ENCODE measurements at regions not wholly inside any gene's neighbourhood (a gene's known extent, or its start where the extent isn't known, plus 50 kb on each side); places are given as distances from the start of the nearest gene placed in this dataset.
"Not testable (repeated sequence)": the region's sequence is repeated elsewhere in the genome, so short reads cannot be mapped to it uniquely, and the experiment has no call there.

DNA sequence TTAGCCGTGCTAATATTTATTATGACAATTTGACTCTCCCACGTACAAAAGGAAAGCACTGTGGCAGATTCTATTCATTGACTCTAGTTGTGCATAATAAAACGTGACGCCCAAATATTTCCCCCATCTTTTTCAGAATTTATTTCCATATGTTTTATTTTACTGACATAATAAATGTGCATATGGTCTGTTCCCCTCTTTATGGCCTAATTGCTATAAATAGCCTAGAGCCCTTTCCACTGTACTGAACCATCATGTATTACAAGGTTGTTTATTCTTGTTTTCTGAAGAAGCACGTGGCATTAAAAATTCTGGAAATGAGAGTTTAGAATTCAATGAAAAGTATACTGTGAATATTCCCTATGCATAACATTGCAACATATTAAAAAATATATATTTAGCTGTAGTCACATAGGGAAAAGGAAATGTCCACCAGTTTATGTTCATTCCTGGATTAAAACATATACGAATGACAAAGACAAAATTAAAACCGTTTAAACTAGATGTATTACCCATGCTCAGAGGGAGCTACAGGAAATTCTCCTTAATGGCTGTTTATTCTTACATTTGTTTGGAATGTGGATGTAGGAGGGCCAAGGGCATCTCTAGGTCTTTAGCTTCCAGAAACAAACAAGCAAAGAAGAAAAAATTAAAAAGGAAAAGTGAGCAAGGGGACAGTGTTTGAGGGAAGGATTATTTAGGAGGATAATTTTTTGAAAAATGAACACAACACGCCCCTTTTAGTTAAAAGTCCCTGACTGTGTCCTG lies 122.1 kb upstream of the MMADHC start:
- no peak for DNase-seq (ENCODE audit: low spot score)

DNA sequence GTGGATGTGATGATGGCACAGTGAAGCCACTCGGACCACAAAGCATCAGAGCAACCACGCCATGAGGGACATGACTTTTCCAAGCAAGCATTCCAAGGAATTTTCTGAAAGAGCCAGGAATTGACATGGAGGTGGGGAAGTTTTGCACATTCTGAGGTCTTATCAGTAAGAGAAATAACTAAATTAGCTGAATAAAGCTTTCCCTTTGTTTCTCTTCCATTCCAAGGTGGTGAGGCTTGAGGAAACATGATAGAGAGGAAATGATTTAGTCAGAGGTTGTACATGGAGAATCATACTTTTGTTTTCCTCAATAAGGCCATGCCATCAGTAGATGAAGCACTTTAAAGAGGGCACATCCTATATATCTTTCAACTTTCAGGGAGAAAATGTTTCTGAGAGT lies 115.7 kb upstream of the MMADHC start:
- DNase-seq (ENCODE audit: low spot score), result no peak

DNA sequence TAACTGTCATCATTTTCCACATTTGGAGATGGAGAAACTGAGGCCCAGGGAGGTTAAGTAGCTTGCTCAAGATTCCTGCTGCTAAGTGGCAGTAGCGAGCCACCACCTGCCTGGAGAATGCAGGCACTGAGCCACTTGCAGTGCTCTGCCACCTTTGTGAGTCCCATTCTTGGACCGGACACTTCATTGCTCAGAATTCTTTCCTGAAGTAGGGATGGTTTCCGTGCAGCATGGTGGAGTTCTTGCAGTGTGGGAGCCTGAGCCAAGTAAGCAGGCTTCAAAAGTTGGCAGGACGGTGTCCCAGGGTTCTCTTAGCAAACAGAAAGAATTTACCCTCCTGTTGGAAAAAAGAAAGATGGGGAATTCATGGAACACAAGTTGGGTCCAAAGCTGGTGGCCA lies 115.0 kb upstream of the MMADHC start:
- DNase-seq (ENCODE audit: low spot score), result no peak

DNA sequence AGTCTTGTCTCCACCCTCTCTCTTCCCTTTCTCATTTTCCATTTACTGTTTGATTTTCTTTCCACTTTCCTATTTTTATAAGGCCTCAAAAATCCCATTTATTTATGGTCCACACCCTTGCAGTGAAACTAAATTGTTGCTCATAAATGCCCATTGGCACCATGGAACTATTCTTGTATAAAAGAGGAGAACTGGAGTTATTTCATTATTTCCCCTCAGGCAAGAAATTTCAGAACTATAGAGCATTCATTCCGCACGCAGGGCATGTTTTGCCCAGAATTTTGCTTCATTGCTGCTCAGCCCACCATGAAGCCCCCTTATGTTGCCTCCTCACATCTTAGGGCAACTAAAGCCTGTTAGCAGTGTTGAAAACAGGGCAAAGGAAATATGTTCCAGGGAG lies 113.7 kb upstream of the MMADHC start:
- DNase-seq (ENCODE audit: low spot score), result no peak

DNA sequence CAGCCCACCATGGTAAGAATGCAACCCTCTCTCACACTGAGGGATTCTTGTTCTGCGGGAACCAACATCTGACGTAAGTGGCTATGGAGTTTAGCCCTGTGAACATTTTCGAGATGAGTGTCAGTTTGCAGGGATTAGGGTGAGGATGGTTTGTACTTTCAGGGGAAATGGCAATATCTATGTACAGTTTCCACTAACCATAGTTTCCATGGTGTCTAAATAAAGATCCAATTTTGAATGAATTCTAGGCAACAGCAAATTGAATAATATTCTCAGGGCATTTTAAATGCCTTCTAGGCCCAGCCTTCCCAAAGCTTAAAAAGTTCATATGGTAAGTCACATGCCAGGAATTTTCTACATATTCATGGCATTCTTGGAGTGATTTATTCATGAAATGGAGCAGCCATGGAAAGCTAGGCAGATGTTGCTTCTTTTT lies 105.4 kb upstream of the MMADHC start:
- no peak for DNase-seq (ENCODE audit: low spot score)

DNA sequence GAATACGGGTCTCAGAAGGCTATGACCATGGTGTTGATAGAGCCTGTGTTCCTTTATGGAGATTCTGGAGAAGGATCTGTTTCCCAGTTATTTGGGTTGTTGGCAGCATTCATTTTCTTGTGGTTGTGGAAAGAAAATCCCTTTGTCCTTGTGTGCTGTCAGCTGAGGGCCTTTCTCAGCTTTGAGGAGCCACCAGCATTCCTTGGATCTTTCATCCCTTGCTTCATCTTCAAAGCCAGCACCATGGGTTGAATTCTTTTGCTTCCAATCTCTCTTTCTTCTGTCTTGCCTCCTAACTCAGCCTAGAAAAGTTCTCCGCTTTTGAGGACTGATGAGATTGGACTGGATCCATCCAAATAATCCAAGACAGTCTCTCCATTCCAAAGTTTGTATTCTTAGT lies 103.2 kb upstream of the MMADHC start:
- no peak for DNase-seq (ENCODE audit: low spot score)

DNA sequence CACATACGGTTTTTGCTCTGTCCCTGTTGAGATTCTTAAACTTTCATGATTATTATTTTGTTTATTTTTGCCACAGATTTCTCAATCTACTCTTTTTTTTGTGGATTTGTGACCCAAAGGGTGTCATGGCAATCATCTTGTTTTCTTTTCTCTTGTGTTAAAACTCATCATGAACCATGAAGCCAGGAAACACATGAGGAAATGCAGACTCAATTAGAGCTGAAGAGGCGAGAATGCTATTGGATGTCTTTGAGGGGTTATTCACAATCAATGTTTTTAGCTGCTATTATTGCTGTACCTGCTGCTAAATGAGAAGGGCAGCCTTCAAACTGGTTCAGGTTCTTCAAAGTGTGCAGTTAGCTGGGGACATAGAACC lies 99.5 kb upstream of the MMADHC start:
- DNase-seq (ENCODE audit: low spot score), result no peak

DNA sequence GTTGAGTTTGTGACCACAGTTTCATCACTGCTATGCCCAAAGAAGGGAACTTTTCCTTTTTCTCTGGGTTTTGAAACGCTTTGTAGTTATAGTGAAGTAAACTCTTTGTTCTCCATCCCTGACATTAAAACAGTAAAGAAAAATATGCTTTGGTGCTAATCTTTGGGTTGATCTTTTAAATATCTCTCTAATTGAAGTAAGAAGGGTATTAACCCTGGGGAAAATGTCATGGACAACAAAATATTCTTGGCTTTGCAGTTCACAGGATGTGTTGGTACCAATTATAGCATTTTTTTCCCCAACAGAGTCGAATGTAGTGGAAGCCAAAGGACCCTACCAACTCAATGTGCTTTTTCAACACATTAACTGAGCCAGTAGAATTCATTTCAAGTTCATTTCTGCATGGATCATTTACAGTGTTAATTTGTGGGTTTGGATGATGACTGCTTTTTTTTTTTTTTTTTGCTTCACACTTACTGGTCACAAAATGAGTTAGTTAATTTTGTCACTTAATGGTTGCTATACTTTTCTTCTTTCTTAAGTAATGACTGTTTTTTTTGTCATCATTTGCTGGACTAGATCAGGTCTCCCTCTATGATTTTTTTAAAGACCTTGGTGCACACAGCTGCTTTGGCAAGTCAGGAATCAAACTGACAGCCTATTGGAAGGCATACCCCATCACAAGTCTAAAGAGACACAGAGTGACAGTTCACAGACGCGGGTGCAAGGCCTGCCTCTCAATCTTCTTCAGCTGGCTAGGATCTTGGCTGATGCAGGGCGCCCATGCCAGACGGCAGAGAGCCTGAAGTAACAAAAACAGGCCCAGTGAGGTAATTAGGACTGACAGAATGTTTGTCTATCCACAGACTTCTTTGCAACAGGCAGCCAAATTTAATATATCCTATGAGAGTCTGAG lies 98.8 kb upstream of the MMADHC start:
- no peak for DNase-seq (ENCODE audit: low spot score)

DNA sequence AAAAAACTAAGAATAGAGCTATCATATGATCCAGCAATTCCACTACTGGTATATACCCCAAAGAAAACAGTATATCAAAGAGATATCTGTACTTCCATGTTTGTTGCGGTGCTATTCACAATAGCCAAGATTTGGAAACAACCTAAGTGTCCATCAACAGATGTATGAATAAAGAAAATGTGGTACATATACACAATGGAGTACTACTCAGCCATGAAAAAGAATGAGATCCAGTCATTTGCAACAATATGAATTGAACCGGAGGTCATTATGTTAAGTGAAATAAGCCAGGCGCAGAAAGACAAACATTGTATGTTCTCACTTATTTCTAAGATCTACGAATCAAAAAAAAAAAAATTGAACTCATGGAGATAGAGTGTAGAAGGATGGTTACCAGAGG lies 97.8 kb upstream of the MMADHC start:
- not testable (repeated sequence) for DNase-seq (ENCODE audit: low spot score)

DNA sequence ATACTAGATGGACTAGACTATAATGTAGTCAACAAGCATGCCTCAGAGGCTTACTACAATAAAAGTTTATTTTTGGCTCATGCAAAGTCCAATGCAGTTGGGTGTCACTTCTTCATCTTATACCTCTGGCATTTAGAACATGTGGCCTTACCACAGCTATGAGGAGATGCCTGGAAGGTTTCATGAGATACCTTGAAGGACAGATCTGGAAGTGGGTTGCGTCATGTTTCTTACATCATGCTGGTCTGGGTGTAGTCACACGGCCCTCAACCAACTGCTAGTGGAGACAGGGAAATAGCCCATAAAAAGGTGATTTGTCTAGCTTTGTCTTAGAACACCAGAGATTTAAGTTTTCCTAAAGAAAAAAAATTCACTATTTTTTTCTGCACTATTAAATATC lies 91.7 kb upstream of the MMADHC start:
- no peak for DNase-seq (ENCODE audit: low spot score)

DNA sequence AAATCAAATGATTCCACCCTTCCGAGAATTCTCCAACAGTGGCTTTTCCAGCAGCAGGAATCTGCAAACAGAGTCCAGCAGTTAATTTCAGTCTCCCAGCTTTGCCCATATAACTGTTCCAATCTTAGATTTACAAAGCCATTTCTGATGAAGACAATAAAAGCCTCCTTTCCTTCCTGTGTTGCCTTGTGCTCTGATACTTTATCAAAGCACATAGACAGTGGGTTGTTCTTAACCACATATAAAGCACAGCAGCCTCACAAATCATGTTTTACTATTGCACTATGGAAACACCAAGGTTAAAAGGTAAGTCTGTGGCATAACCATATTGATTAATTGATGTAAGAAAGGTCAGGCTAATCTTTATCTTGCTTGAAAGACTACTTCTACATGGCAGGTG lies 89.8 kb upstream of the MMADHC start:
- DNase-seq (ENCODE audit: low spot score), result no peak

DNA sequence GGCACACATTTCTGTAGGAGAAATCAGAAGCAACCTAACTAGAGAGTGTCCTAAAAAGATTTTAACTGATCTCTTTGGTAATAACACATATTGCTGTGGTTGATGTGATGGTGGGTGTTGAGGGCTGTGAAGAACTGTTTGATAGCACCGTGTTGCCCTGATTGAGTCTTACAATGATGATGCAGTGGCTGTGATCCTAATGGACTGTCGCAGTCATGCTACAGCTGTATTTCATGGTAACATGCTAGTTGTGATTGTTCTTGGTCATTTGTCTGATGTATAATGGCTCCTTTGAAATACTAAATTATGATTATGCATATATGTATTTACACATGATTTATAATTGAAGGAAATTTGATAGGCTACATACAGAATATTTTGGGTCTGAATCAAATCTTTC lies 82.5 kb upstream of the MMADHC start:
- no peak for DNase-seq (ENCODE audit: low spot score)

DNA sequence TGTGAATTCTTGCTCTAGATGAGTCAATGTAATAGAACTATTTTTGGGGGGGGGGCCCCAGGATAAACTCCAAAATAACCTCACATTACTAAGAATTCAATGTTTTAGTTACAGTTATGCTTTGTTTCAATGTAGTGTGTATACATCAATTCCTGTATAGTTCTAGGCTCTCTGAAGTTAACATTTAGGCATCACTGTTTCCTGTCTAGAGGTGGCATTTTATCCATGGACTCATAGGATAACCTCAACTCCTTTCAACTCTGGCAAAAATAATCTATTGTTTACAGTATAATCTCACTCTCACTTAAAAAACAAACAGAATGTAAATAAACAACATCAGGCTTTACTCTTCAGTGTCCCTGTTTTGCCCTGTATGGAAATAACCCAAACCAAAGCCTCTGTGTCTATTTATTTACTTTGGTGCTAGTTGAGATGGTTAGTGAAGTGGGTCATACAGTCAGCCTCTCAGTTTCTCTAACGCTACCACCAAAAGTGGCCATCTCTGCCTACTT lies 79.3 kb upstream of the MMADHC start:
- DNase-seq (ENCODE audit: low spot score), result no peak

DNA sequence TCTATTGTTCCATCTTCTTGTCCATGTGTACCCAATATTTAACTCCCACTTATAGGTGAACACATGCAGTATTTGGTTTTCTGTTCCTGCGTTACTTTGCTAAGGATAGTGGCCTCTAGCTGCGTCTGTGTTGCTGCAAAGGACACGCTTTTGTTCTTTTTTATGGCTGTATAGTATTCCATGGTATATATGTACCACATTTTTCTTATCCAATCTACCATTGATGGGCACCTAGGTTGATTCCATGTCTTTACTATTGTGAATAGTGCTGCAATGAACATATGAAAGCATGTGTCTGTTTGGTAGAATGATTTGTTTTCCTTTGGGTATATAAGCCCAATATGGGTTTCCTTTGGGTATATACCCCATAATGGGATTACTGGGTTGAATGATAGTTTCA lies 77.3 kb upstream of the MMADHC start:
- DNase-seq (ENCODE audit: low spot score), result no peak

DNA sequence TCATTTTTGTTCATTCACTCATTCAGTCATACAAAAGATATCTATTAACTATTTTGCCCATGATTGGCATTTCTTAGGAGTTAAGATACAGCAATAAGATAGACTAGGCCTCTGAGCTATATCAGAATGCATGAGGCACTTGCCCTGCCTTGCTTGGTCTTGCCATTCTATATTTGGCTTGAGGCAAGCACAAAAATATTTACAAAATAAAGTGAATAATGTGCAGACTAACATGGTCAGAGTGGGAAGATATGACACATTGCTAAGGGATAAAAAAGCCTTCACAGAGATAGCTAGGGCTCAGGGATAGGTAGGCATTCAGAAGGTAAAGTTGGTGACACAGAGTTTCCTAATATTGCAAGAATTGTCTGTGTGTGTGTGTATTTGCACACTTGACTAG lies 75.0 kb upstream of the MMADHC start:
- DNase-seq (ENCODE audit: low spot score), result no peak

DNA sequence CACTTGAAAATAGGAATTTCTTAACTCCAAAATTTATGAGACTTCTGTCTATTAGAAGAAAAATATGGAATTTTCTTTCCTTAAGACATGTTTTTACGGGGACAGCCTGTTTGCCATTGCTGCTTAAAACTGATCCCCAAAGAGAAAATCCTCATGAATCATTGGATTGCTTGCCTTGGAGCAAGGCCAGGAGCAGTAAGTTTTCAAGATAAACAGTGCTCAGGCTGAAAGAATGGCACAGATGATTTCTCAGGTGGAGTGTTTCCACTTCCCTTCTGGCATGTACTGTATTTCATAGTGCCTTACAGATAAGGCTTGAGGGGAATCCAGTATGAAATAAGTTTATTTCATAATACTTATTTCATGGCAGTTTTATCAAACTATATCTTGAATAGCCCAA lies 74.3 kb upstream of the MMADHC start:
- no peak for DNase-seq (ENCODE audit: low spot score)

DNA sequence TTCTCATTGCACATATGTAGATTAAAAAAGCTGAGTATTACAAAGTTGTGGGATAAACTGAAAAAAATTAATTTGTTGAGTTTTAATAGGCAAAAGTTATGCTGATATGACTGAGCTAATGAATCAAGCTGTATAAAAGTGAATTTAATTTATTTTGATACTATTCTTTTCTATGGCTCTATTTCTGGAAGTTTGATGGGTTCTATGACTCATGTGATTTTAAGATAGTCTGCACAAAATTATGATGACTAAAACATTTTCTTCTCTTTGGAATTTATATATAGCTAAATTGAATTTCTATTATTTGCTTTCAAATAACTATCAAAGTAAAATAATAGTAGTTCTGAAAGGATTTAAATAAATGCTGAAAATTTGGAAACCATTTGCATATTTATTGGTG lies 71.0 kb upstream of the MMADHC start:
- no peak for DNase-seq (ENCODE audit: low spot score)

DNA sequence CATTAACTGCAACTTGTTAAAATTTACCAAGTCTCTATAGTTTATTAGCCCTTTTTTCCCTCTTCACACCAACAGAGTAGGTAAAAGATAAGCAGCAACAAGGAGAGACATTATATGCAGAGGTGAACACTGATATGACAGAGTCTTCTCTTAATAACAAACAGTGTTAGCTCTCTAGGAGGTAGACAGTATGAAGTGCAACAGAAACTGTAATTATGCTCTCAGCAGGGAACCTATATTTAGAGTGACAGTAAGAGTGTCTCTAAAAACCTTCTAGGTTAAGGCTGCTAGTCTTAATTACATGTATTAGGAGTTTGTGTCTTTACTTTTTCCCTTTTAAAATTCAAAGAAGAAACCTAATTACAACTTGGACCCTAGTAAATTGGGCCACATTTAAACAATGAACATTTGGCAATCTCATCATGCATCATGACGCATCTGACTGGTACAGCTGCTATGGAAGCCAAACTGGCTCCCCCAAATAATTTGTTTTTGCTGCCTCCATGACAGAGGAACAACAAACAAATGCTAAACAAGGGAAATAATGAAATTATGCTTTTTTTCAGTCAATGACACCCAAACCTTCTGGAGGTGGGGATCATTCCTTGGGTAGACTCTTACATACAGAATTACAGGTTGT lies 69.9 kb upstream of the MMADHC start:
- no peak for DNase-seq (ENCODE audit: low spot score)

DNA sequence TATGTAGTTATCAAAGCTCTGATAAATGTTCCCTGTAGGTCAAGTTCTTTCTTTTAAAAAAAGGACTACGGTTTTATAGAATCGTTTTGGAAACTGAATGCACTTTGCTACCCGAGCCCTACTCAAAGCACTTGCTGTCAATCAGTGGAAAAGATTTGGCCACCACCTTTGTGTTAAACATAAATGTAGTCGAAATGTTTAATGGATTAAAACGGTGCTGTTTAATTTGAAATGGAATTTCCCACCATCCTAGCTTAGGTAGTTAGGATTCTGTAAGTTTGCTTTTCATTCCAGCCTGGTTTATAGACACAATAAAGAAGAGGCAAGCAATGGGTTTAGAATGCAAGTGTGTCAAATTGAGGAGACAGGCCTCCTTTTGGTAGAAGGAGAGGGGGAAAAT lies 69.4 kb upstream of the MMADHC start:
- no peak for DNase-seq (ENCODE audit: low spot score)

DNA sequence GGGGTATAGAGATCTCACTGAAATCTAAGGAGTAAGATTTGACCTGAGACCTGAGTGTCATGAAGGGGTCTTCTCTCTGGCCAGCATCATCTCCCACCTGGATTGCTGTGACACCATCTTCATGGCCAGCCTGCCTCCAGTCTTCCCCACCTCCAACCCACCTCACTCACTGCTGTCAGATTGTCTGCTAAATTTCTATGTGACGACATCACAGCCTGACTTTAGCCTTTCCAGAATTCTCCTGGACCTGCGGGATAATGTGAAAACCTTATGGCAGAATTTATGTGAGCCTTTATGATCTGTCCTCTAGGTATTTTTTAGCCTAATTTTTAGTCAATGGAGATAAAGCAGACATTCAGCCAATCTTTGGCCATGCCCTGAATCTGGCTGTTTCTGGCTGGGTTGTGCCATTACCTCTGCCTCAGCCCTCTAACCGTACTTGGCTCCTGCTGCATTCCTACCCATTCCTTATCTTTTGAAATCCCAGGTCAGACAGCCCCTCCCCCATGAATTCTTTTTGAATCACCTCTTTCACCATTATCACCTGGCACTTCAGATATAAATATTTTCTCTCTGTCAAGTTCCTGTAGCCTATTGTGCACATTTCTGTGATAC lies 66.4 kb upstream of the MMADHC start:
- no peak for DNase-seq (ENCODE audit: low spot score)

DNA sequence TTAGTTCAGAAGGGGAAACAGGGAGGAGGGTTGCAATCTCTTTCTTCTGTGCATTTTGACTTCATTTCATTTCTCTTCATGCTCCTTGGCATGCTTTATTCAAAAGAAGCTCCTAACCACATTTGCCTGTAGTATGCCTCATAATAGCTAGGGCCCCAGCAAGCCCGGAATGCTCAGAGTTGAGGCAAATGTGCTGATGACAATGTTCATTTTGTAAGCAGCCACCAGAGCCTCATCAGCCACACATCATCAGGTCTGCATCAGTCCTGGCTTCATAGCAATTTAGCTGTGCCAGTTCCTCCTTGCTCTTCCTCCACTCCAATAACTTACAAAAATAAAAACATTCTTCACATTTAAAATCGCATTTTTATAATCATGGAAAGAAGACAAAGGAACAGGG lies 65.4 kb upstream of the MMADHC start:
- no peak for DNase-seq (ENCODE audit: low spot score)

DNA sequence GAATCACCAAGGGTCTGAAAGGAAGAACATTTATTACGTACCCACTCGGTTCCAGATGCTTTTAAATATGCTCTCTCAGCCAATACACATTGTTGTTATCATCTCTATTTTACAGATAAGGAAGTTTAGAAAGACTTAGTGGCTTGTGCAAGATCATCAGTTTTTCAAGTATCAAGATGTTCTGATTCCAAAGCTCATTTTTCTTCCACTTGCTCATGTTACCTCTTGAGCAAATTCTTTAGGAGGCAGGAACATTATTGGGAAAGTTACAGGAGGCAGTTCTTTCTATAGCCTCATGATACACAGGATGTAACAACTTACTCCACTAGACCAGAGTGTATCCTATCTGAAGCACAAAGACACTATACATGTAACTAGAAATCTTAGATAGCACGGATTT lies 65.0 kb upstream of the MMADHC start:
- DNase-seq (ENCODE audit: low spot score), result no peak
